Liver (tissue), 8 donors: ENCODE measurements at regions not wholly inside any gene's neighbourhood (a gene's known extent, or its start where the extent isn't known, plus 50 kb on each side); places are given as distances from the start of the nearest gene placed in this dataset.

Experiments
- DNase-seq: peaks from one replicate; pipeline ENCODE4 v3.0.0-alpha.2; 2017; ENCODE audit warnings: low spot score
- H3K27ac ChIP-seq, 2 donors: one replicate each; pipeline ENCODE4 v1.7.0; 2013; ENCODE audit warnings: inconsistent platforms in 2 of 2, low read length in 2 of 2, control low read depth in 1 of 2, low read depth in 1 of 2, mild to moderate bottlenecking in 1 of 2
- H3K27me3 ChIP-seq, 4 donors: one replicate each; pipeline versions ENCODE4 v1.6.1 to v1.7.0; 2013; ENCODE audit warnings: low read length in 3 of 4, inconsistent platforms in 1 of 4, mild to moderate bottlenecking in 1 of 4, moderate library complexity in 1 of 4; ENCODE audit not compliant: control insufficient read depth in 4 of 4, insufficient read depth in 4 of 4
- H3K36me3 ChIP-seq, 4 donors: one replicate each; pipeline versions ENCODE4 v1.6.1 to v1.7.0; 2013; ENCODE audit warnings: low read length in 3 of 4, mild to moderate bottlenecking in 3 of 4, low read depth in 1 of 4, moderate library complexity in 1 of 4; ENCODE audit not compliant: control insufficient read depth in 4 of 4, insufficient read depth in 3 of 4
- H3K4me1 ChIP-seq, 4 donors: one replicate each; pipeline versions ENCODE4 v1.6.1 to v1.7.0; 2013; ENCODE audit warnings: low read length in 3 of 4, mild to moderate bottlenecking in 3 of 4, moderate library complexity in 1 of 4; ENCODE audit not compliant: control insufficient read depth in 4 of 4, insufficient read depth in 4 of 4
- H3K4me3 ChIP-seq, 3 donors: one replicate each; pipeline versions ENCODE4 v1.6.1 to v1.7.0; 2013; ENCODE audit warnings: low read length in 3 of 3, control low read depth in 1 of 3, low read depth in 1 of 3, mild to moderate bottlenecking in 1 of 3
- H3K9ac ChIP-seq, 2 donors: one replicate each; pipeline ENCODE4 v1.7.0; 2013; ENCODE audit warnings: low read length in 2 of 2, mild to moderate bottlenecking in 2 of 2, moderate library complexity in 2 of 2, control low read depth in 1 of 2, low read depth in 1 of 2
- H3K9me3 ChIP-seq, 4 donors: one replicate each; pipeline versions ENCODE4 v1.6.1 to v1.7.0; 2013; ENCODE audit warnings: low read length in 3 of 4; ENCODE audit not compliant: control insufficient read depth in 4 of 4
- ATF3 ChIP-seq: IDR thresholded peaks from 2 replicates; pipeline ENCODE4 v1.6.1; 2016; ENCODE audit warnings: antibody characterized with exemption
- CTCF ChIP-seq: fragments of 150-350 bp; IDR thresholded peaks from 2 replicates; pipeline ENCODE4 v1.5.1; 2017; ENCODE audit warnings: improper control_type of control experiment, low read depth, low read length; ENCODE audit not compliant: missing input control
- FOXA2 ChIP-seq: IDR thresholded peaks from 2 replicates; pipeline ENCODE4 v1.6.1; 2016; ENCODE audit warnings: antibody characterized with exemption
- HNF4A ChIP-seq, 2 donors: conservative IDR thresholded peaks; 2 replicates each; pipeline ENCODE4 v1.6.1; 2016; ENCODE audit warnings: antibody characterized with exemption in 2 of 2, mild to moderate bottlenecking in 2 of 2
- HNF4G ChIP-seq: IDR thresholded peaks from 2 replicates; pipeline ENCODE4 v1.6.1; 2016; ENCODE audit warnings: antibody characterized with exemption
- NR2F2 ChIP-seq: IDR thresholded peaks from 2 replicates; pipeline ENCODE4 v1.6.1; 2016; ENCODE audit warnings: antibody characterized with exemption
- RAD21 ChIP-seq, 2 donors: IDR thresholded peaks; 2 replicates each; pipeline ENCODE4 v1.6.1; 2016; ENCODE audit warnings: antibody characterized with exemption in 2 of 2, mild to moderate bottlenecking in 2 of 2
- REST ChIP-seq: IDR thresholded peaks from 2 replicates; pipeline ENCODE4 v1.6.1; 2016; ENCODE audit warnings: antibody characterized with exemption, mild to moderate bottlenecking
- SP1 ChIP-seq: IDR thresholded peaks from 2 replicates; pipeline ENCODE4 v1.6.1; 2018; ENCODE audit warnings: antibody characterized with exemption, mild to moderate bottlenecking
- ZBTB33 ChIP-seq: IDR thresholded peaks from 2 replicates; pipeline ENCODE4 v1.6.1; 2016; ENCODE audit warnings: antibody characterized with exemption
- WGBS: extraction: QIAGEN DNeasy Blood & Tissue Kit; methylation state at CpG from one replicate; pipeline ENCODE4 v1.1.7; 2013; 5-methylcytosine and 5-hydroxymethylcytosine counted together
- donor health status: healthy.
- donor health status: healthy.
- donor health status: healthy.
- donor health status: healthy.
- donor health status: healthy.

GRCh38 chr11:29934115-29934638 is 82.7 kb downstream of the KCNA4 start:
- no peak for TF ChIP-seq RAD21 (IDR thresholded peaks at IDR 0.05)
- TF ChIP-seq HNF4A (conservative IDR thresholded peaks at IDR 0.05) = no peak
- WGBS = 81% methylated on average over 19 of the region's 19 CpGs
- no peak overlapping the region for H3K9ac ChIP-seq
- H3K27ac ChIP-seq = no peak overlapping the region
- H3K4me3 ChIP-seq = no peak overlapping the region
- peaks cover 0 to 2% (median 0%) of the 10 kb centered on the region in 4 donors for H3K9me3 ChIP-seq
- DNase-seq = no peak
- H3K27me3 ChIP-seq = no peaks in the 10 kb centered on the region
- H3K4me1 ChIP-seq = no peaks in the 10 kb centered on the region
- no peaks in the 10 kb centered on the region for H3K36me3 ChIP-seq

GRCh38 chr11:29916040-29916439 is 100.8 kb downstream of the KCNA4 start:
- no peak overlapping the region for H3K27ac ChIP-seq
- no peaks in the 10 kb centered on the region for H3K9me3 ChIP-seq
- H3K4me3 ChIP-seq = no peak overlapping the region

More at GRCh38 chr11:29916040-29916439, 100.8 kb downstream of the KCNA4 start:
- TF ChIP-seq REST (no peak), RAD21 (IDR thresholded peaks at IDR 0.05) (no peak), FOXA2 (no peak), HNF4A (conservative IDR thresholded peaks at IDR 0.05) (no peak), HNF4G (no peak), CTCF (no peak), ATF3 (no peak), ZBTB33 (no peak), NR2F2 (no peak), SP1 (no peak)
- no peaks in the 10 kb centered on the region for H3K4me1 ChIP-seq
- H3K9ac ChIP-seq = no peak overlapping the region
- WGBS = 82% methylated on average over 8 of the region's 8 CpGs
- no peak for DNase-seq
- H3K27me3 ChIP-seq = peaks cover 0 to 3% (median 0%) of the 10 kb centered on the region in 4 donors
- no peaks in the 10 kb centered on the region for H3K36me3 ChIP-seq
